T47D (cell line): ENCODE measurements at regions not wholly inside any gene's neighbourhood (a gene's known extent, or its start where the extent isn't known, plus 50 kb on each side); places are given as distances from the start of the nearest gene placed in this dataset.

Experiments
- DNase-seq, 2 experiments: peaks; one replicate each; pipeline versions ENCODE4 v3.0.0 to v3.0.0-alpha.2; 2011 to 2012; ENCODE audit warnings: low read depth in 1 of 2, low spot score in 1 of 2
- JUND ChIP-seq: IDR thresholded peaks from 2 replicates; pipeline ENCODE4 v1.6.1; 2012; ENCODE audit warnings: low read depth
- in situ Hi-C: cut with HindIII; loops from 2 replicates; pipeline ENCODE4 v1.10.0; 2016; ENCODE audit warnings: low sequenced_read_pairs, low pct_unique_long_range_greater_than_20kb

DNA sequence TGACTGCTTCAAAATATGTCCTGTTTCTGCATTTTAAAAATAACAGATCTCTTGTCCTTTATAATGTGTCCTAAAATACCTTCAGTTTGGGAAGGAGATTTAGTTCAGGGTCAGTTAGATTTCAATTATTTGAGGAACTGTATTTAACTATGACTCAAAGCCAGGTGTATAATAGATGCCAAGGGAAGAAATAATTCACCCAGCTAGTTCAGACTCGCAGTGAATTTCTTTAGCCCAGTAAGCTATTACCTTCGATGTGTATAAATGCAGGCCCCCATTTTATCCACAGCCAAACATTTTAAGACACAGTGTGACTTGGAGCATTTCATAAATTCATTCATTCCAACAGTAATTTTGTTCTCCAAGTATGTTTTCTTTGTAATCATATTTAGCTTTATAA lies 458.0 kb downstream of the ZNF385D start:
- no peak for TF ChIP-seq JUND
- DNase-seq, result no peak
- in situ Hi-C loops, result no loop called here

DNA sequence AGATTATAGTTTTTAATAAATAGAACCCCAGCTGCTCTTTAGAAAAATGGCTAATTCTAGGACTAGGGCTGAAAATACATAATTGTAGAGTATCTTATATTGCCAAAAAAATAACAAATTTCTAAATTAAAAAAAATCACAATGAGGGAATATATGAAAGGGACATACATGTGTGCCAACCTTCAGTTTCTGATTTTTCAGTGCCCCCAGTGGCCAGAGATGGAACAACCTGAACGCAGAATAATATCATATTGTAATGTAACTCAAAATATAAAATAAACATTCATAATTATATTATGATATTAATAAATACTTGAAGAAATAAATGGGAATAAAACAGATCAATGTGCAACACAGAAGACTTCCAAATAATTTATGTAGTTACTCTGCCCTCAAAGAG lies 460.5 kb downstream of the ZNF385D start:
- no peak for TF ChIP-seq JUND
- in situ Hi-C loops, result no loop called here
- peak in 1 of 2 experiments; percentile 2 for DNase-seq

DNA sequence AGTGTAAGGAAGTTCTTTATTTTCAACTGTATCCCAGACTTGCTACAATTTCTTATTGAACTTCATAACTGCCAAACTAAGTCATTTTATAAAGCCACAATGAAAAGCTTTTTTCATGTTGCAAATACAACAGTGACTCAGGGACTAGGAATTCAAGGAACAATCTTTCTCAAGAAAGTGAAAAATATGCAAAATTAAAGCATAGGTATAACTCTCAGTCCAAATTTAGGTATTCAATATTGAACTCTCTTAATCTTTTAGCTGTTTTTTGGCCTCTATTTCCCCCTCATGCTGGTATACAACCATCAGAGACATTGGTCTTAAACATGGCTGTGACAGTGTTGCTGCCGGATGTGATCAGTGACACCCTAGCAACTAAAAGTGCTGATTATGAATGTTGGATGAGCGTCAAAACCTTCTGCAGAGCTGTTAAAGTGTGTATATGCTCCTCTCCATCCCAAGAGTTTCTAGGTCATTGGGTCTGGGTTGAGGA lies 476.9 kb downstream of the ZNF385D start:
- no peak for DNase-seq
- in situ Hi-C loops, result no loop called here
- no peak for TF ChIP-seq JUND

DNA sequence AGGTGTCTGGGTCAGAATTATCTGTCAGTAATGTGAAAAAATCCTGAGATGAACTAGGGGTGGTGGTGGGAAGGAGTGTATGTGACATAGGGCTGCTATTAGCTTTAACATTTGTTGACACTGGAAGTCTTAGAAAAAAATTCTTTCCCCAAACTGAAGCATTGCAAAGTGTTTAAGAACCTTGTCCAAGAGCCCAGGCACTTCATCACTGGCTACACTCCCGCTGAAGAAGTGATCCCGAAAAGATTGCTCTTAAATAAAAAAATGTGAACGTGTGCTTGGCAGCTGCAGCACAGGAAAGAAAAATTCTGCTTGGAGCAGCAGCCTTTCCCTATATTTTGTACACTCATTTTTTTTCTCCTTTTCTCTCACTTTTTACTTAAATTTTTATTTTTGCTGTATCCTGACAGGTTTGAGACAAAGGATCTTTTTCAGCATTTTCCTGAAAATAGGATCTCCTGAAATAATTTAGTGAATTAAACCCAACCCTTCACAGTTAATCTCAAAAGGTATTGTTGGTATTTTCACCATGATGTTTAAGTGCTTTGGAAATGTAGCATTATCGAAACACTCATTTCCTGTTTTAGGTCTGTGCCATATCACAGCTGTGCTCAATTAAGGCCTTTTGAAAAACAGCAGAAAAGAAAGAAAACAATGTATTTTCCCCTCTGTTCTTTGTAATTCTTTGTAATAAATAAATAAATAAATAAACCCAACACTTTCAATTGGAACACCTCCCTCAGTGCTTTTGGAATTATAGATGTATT lies 477.6 kb downstream of the ZNF385D start:
- TF ChIP-seq JUND, result no peak
- DNase-seq, result no peak
- in situ Hi-C loops, result no loop called here

DNA sequence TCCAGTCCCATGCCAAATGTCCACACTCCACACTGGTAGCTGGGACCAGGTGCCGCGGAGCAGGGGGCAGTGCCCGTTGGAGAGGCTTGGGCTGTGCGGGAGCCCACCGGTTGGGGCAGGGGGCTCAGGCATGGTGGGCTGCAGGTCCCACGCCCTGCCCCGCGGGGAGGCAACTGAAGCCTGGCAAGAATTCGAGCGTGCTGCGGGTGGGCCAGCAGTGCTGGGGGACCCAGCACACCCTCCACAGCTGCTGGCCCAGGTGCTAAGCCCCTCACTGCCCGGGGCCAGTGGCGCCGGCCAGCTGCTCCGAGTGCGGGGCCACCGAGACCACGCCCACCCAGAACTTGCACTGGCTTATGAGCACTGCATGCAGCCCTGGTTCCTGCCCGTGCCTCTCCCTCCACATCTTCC lies 479.4 kb downstream of the ZNF385D start:
- no peak for DNase-seq
- TF ChIP-seq JUND, result no peak
- in situ Hi-C loops, result no loop called here

DNA sequence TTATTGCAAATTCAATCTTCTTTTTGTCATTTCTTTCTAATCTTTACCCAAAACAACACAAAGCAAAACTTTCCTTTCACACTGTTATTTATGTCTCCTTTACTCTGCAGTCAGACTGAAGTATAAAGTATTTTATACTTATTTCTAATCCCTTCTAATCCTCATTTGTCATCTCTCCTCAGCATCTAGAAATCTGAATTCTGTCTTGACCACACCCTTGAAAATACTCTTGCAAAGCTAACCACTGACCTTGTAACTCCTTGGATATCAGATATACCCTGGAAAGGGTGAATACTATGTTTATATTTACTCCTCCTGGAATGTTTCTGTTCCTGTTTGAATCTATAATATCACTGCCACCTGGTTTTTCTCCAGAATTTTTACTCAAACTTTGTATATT lies 481.1 kb downstream of the ZNF385D start:
- in situ Hi-C loops, result no loop called here
- no peak for TF ChIP-seq JUND
- no peak for DNase-seq

DNA sequence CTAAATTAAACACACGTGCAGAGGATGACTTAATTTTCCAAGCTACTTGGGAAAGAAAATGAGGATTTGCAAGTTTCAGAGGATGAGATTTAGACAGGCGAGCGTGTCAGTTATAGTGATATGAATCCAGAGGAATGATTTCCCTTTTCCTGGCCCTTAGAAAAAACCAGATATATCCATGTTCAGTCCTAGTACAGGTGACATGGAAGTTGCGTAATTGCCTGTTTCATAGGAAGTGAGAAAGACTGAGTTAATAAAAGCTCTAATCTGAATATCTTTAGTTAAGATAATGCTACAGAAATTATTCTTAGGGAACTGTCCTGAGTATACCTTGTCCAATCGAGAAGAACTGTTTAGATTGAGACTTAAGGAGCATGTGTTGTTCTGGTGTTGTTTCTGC lies 490.5 kb downstream of the ZNF385D start:
- in situ Hi-C loops, result no loop called here
- no peak for TF ChIP-seq JUND

DNA sequence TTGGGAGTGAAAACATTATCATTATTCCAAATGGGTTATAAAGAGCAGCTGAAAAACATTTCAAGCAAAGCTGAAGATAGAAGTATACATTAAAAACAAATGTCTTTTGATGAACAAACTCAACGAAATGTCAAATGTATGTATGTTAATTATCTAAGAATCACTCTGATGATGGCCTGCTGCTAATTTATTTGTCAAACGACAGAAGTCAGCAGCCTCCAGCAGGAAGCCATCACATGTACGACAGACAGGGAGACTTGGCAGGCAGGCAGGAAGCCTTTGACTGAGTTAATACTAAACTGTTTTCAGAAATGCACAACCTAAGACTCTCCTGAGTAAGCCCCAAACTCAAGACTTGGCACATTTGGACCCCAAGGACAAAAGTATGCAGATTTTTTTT lies 491.1 kb downstream of the ZNF385D start:
- DNase-seq, result no peak
- no peak for TF ChIP-seq JUND
- in situ Hi-C loops, result no loop called here

More for the DNA sequence above, 490.5 kb downstream of the ZNF385D start:
- no peak for DNase-seq

DNA sequence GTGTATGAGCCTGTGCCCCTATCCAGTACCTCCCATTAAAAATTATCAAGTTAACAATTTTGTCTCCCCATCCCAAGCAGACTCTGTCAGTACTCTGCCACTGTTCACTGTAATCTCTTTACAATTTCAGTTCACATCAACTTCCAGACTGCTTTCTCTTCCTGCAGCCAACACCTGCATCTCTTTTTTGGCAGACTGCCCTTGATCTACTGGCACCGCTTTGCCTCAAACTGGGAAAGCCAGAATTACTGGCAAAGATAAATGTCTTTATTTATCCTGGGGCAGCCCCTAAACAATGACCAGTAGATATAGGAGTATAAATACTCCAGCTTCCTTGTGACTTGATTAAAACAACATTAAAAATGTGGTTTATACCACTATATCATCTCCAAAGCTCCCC lies 494.1 kb downstream of the ZNF385D start:
- DNase-seq, result no peak
- no peak for TF ChIP-seq JUND
- in situ Hi-C loops, result no loop called here

DNA sequence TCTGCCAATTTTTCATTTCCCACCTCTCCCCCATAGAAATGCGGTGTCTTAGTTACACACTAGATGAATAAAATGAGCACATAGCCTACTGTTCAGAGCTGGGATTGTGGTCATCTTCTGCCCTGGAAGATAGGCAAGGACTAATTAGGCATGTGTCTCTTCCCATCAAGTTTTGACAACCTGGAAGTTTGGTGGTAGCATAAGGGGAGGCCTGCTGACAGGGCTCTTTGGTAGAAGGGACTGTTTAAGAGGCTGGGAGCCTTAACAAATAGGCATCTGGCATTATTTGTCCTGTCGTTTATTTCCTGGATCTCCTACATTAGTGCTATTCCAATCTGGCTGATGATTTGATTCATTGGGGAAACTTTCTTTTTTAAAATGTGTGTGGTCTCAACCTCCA lies 512.3 kb downstream of the ZNF385D start:
- no peak for TF ChIP-seq JUND
- in situ Hi-C loops, result no loop called here
- no peak for DNase-seq

DNA sequence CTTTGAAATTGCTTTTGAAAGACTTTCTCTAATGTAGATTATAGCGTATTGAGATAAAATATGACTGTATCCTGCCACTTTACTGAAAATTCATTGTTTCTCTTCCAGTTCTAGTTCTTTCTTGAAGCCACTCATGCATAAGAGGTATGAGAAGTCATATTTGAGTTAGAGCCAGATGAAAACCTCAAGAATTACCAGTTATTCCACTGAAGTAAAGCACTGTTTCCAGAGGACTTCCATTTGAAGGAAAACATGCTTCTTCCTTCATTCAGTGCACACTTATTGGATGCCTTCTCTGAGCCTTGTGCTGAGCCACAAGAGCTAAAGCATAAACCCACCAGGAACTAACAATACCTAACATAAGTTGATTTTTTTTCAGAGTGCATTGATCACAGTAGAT lies 513.4 kb downstream of the ZNF385D start:
- no peak for DNase-seq
- no peak for TF ChIP-seq JUND
- in situ Hi-C loops, result no loop called here

DNA sequence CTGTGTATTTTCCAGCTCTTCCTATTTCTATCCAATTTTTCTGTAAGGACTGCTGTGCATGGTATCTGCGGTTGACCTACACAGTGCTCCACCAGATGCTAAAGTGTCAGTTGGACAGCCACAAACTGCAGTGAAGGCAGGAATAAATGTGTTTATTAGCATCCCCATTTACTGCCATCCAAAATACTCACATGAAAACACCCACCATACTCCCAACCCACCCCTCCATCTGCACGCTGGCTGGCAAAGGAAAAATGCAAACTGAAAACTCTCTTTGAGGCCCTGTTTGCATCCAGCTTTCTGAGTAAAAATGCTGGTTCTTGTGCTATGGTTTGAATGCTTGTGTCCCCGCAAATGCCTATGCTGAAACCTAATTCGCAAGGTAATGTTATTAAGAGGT lies 515.5 kb downstream of the ZNF385D start:
- TF ChIP-seq JUND, result no peak
- in situ Hi-C loops, result no loop called here
- no peak for DNase-seq

DNA sequence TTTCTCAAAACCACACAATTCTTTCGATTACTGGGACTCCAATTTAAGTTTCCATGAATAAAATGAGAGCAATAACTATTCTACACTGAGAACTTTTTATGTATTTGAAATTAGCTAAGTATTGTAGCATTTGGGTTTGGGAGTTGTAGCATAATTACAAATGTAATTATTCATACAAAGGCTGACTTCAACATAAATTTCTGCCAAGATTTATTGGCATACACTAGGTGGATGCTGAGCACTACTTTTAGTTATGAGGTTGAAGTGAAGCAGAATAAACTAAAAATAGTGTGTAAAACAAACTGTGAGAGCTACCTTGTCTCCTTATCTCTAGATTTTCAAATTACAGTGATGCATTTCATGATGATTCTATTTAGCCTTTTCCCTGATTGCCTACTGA lies 516.1 kb downstream of the ZNF385D start:
- in situ Hi-C loops, result no loop called here
- DNase-seq, result no peak
- no peak for TF ChIP-seq JUND
